HG03565 (cell line): ENCODE measurements at regions not wholly inside any gene's neighbourhood (a gene's known extent, or its start where the extent isn't known, plus 50 kb on each side); places are given as distances from the start of the nearest gene placed in this dataset.
A peak's percentile ranks its signal among the peaks of the same experiment; 100 is the strongest.

ENCODE experiments used
- ATAC-seq: cut with Tn5 transposase; IDR thresholded peaks from one replicate; pipeline ENCODE4 v1.9.1; 2021; ENCODE audit warnings: mild to moderate bottlenecking, moderate library complexity; ENCODE audit not compliant: unreplicated experiment

GRCh38 chr12:74794522-74794921 lies 256.9 kb downstream of the ATXN7L3B start:
- no peak for ATAC-seq

GRCh38 chr12:74801625-74802024 lies 264.0 kb downstream of the ATXN7L3B start:
- no peak for ATAC-seq

GRCh38 chr12:74816398-74817175 lies 279.0 kb downstream of the ATXN7L3B start:
- no peak for ATAC-seq

GRCh38 chr12:74817499-74817898 lies 279.9 kb downstream of the ATXN7L3B start:
- ATAC-seq = no peak

GRCh38 chr12:74818412-74818811 lies 280.8 kb downstream of the ATXN7L3B start:
- no peak for ATAC-seq

- ATAC-seq = no peak
These were observed 282.7 kb downstream of the ATXN7L3B start for GRCh38 chr12:74820324-74820723.

GRCh38 chr12:74836567-74836966 lies 298.9 kb downstream of the ATXN7L3B start:
- ATAC-seq = no peak

- no peak for ATAC-seq
These were observed 308.5 kb downstream of the ATXN7L3B start for GRCh38 chr12:74846116-74846515.

- ATAC-seq = no peak
These were observed 309.5 kb downstream of the ATXN7L3B start for GRCh38 chr12:74847169-74847568.

- no peak for ATAC-seq
These were observed 310.4 kb downstream of the ATXN7L3B start for GRCh38 chr12:74848006-74848405.

- ATAC-seq = no peak
These were observed 312.2 kb downstream of the ATXN7L3B start for GRCh38 chr12:74849801-74850200.

- no peak for ATAC-seq
These were observed 334.2 kb downstream of the ATXN7L3B start for GRCh38 chr12:74871817-74872216.

GRCh38 chr12:74885775-74886174 lies 323.9 kb downstream of the KCNC2 start:
- no peak for ATAC-seq

GRCh38 chr12:74889073-74889472 lies 320.6 kb downstream of the KCNC2 start:
- no peak for ATAC-seq

GRCh38 chr12:74889563-74890236 lies 319.9 kb downstream of the KCNC2 start:
- peak; percentile 61 for ATAC-seq

GRCh38 chr12:74890237-74890599 lies 319.4 kb downstream of the KCNC2 start:
- peak; percentile 95 for ATAC-seq

GRCh38 chr12:74891083-74891668 lies 318.5 kb downstream of the KCNC2 start:
- ATAC-seq = no peak

GRCh38 chr12:74892057-74892633 lies 317.5 kb downstream of the KCNC2 start:
- no peak for ATAC-seq

GRCh38 chr12:74896186-74896585 lies 313.5 kb downstream of the KCNC2 start:
- no peak for ATAC-seq

- ATAC-seq = no peak
These were observed 312.0 kb downstream of the KCNC2 start for GRCh38 chr12:74897425-74898211.
